Activated T-cell treated with anti-CD3 and anti-CD28 coated beads, Interleukin-2, amount 50 U/mL, for 72 hours (primary cell): ENCODE measurements at regions not wholly inside any gene's neighbourhood (a gene's known extent, or its start where the extent isn't known, plus 50 kb on each side); places are given as distances from the start of the nearest gene placed in this dataset.
"Not testable (repeated sequence)": the region's sequence is repeated elsewhere in the genome, so short reads cannot be mapped to it uniquely, and the experiment has no call there.

Source experiments
- ATAC-seq, 2 donors: fragments of 150-1000 bp; cut with Tn5 transposase; replicated peaks in 1 of 2; 2 replicates each; pipeline ENCODE4 v1.10.0; 2021; ENCODE audit warnings: moderate library complexity in 2 of 2, mild to moderate bottlenecking in 1 of 2
- DNase-seq, 2 donors: peaks; one replicate each; pipeline ENCODE4 v3.0.0; 2021 to 2022; ENCODE audit warnings: mixed read lengths in 1 of 2
- H3K27ac Mint-ChIP-seq: one replicate; pipeline ENCODE4 v1.8.0; 2022; ENCODE audit warnings: mild to moderate bottlenecking, moderate library complexity, mixed read lengths
- H3K27me3 Mint-ChIP-seq: one replicate; pipeline ENCODE4 v1.8.0; 2022; ENCODE audit warnings: low read depth, mixed read lengths
- H3K36me3 Mint-ChIP-seq, 2 donors: one replicate each; pipeline ENCODE4 v1.8.0; 2022; ENCODE audit warnings: mixed read lengths in 2 of 2, mild to moderate bottlenecking in 1 of 2; ENCODE audit not compliant: insufficient read depth in 2 of 2
- H3K4me1 Mint-ChIP-seq: one replicate; pipeline ENCODE4 v1.8.0; 2022; ENCODE audit warnings: low read depth, mixed read lengths
- H3K4me3 Mint-ChIP-seq, 2 donors: one replicate each; pipeline ENCODE4 v1.8.0; 2022; ENCODE audit warnings: mild to moderate bottlenecking in 2 of 2, mixed read lengths in 2 of 2, moderate library complexity in 2 of 2
- H3K9me3 Mint-ChIP-seq, 2 donors: one replicate each; pipeline ENCODE4 v1.8.0; 2022; ENCODE audit warnings: mixed read lengths in 2 of 2

GRCh38 chr12:63508543-63508942 lies 159.8 kb downstream of the DPY19L2 start:
- no peaks in the 10 kb centered on the region for H3K4me1 Mint-ChIP-seq
- H3K4me3 Mint-ChIP-seq, result no peak overlapping the region
- no peaks in the 10 kb centered on the region for H3K27me3 Mint-ChIP-seq
- ATAC-seq, result no peak
- H3K27ac Mint-ChIP-seq, result no peak overlapping the region
- H3K9me3 Mint-ChIP-seq, result peaks cover 4% of the 10 kb centered on the region in 2 donors
- DNase-seq, result no peak
- H3K36me3 Mint-ChIP-seq, result peaks cover 0 to 3% of the 10 kb centered on the region in 2 donors

DNA sequence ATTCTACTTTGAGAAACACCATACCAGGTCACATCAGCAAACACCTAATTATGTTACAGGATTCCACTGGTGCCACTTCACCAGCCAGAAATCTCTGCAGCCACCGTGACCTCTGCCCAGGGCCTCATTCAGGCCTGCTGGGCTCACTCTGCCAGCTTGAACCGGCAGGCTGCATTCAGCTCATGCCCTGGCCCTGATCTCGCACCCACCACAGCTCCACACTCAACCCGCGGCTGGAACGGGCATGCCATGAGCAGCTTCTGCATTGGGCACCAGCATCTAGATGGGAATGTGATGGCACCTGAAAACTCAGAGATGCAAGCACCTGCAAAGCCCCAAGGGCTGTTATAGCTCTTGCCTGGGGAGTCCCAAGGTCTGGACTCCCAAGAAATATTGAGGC lies 168.7 kb downstream of the DPY19L2 start:
- Mint-ChIP-seq H3K27ac (no peak overlapping the region), H3K9me3 (peaks cover 0 to 4% of the 10 kb centered on the region in 2 donors), H3K27me3 (no peaks in the 10 kb centered on the region), H3K4me3 (no peak overlapping the region), H3K36me3 (no peaks in the 10 kb centered on the region), H3K4me1 (no peaks in the 10 kb centered on the region)
- ATAC-seq (no peak), DNase-seq (no peak)

- H3K27ac Mint-ChIP-seq, result no peak overlapping the region
- H3K4me3 Mint-ChIP-seq, result no peak overlapping the region
- no peak for DNase-seq
- H3K4me1 Mint-ChIP-seq, result no peaks in the 10 kb centered on the region
- H3K9me3 Mint-ChIP-seq, result peaks cover 0 to 4% of the 10 kb centered on the region in 2 donors
- H3K27me3 Mint-ChIP-seq, result no peaks in the 10 kb centered on the region
- ATAC-seq, result no peak
- no peaks in the 10 kb centered on the region for H3K36me3 Mint-ChIP-seq
Observed at GRCh38 chr12:63498239-63498638, 170.1 kb downstream of the DPY19L2 start.

DNA sequence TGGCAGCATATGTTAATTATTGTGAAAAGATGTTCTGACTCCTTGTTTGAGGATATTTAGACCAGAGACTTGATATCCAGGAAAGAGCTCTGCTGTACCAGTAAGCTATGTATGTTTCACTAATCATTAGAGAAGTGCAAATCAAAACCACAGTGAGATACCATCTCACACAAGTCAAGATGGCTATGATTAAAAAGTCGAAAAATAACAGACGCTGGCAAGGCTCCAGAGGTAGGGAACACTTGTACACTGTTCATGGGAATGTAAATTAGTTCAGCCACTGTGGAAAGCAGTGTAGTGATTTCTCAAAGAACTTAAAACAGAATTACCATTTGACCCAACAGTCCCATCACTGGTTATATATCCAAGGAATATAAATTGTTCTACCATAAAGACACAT lies 171.6 kb downstream of the DPY19L2 start:
- no peaks in the 10 kb centered on the region for H3K27me3 Mint-ChIP-seq
- no peak for DNase-seq
- no peaks in the 10 kb centered on the region for H3K36me3 Mint-ChIP-seq
- no peak for ATAC-seq
- H3K4me1 Mint-ChIP-seq, result no peaks in the 10 kb centered on the region
- peaks cover 0 to 6% of the 10 kb centered on the region in 2 donors for H3K9me3 Mint-ChIP-seq
- no peak overlapping the region for H3K4me3 Mint-ChIP-seq
- no peak overlapping the region for H3K27ac Mint-ChIP-seq

DNA sequence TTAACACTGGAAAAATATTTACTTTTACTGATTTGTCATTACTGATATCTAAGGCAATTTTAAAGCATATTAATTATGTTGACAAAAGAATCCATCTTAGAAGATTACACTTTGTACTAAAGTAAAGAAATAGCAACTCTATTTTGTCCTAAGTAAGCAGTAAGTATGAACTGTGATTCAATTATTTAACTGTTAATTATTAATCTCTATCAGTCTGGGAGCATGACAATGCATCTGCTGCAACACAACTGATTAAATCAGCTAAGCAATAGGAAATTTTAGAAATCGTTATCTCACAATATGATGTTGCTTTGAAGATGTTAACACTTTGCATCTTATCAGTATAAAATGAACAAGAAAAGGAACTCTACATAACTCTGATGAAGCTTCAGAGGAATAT lies 172.3 kb downstream of the DPY19L2 start:
- DNase-seq (no peak), ATAC-seq (no peak)
- no peaks in the 10 kb centered on the region for H3K27me3 Mint-ChIP-seq
- H3K4me1 Mint-ChIP-seq, result no peaks in the 10 kb centered on the region
- no peaks in the 10 kb centered on the region for H3K36me3 Mint-ChIP-seq
- H3K9me3 Mint-ChIP-seq, result peaks cover 0 to 10% of the 10 kb centered on the region in 2 donors
- no peak overlapping the region for H3K27ac Mint-ChIP-seq
- no peak overlapping the region for H3K4me3 Mint-ChIP-seq

GRCh38 chr12:63493357-63493756 lies 174.9 kb downstream of the DPY19L2 start:
- H3K9me3 Mint-ChIP-seq, result peaks cover 2 to 11% of the 10 kb centered on the region in 2 donors
- not testable (repeated sequence) for H3K36me3 Mint-ChIP-seq, H3K27me3 Mint-ChIP-seq, DNase-seq, H3K27ac Mint-ChIP-seq, H3K4me1 Mint-ChIP-seq, ATAC-seq, H3K4me3 Mint-ChIP-seq

- Mint-ChIP-seq H3K9me3 (no peaks in the 10 kb centered on the region), H3K27me3 (no peaks in the 10 kb centered on the region), H3K4me3 (no peak overlapping the region), H3K36me3 (no peaks in the 10 kb centered on the region), H3K4me1 (no peaks in the 10 kb centered on the region), H3K27ac (no peak overlapping the region)
- no peak for DNase-seq
- ATAC-seq, result no peak
Observed at GRCh38 chr12:63480186-63480585, 188.1 kb downstream of the DPY19L2 start.

DNA sequence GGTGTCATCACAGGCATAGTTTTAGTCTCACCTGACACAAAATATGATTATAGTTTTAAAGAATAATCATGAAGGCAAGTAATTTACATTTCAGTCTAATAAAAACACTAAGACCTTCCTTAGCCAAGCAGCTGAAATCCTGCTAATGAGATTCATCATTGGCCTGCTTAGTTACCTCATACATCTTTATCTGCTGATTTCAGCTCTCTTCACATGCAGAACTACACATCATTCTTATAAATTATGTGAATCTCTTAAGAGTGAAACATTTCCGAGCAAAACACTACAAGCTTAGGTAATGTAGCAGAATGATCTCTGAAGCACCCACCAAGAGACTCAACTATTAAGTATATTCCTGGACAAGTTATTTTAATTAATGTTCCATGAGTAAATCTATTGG lies 198.1 kb downstream of the DPY19L2 start:
- Mint-ChIP-seq H3K27me3 (no peaks in the 10 kb centered on the region), H3K36me3 (no peaks in the 10 kb centered on the region), H3K4me3 (no peak overlapping the region), H3K27ac (no peak overlapping the region), H3K4me1 (no peaks in the 10 kb centered on the region), H3K9me3 (peaks cover 3 to 9% of the 10 kb centered on the region in 2 donors)
- ATAC-seq (no peak), DNase-seq (no peak)

- H3K4me3 Mint-ChIP-seq, result no peak overlapping the region
- no peaks in the 10 kb centered on the region for H3K36me3 Mint-ChIP-seq
- no peak for DNase-seq
- ATAC-seq, result no peak
- H3K9me3 Mint-ChIP-seq, result peaks cover 3 to 10% of the 10 kb centered on the region in 2 donors
- no peak overlapping the region for H3K27ac Mint-ChIP-seq
- H3K4me1 Mint-ChIP-seq, result no peaks in the 10 kb centered on the region
- H3K27me3 Mint-ChIP-seq, result no peaks in the 10 kb centered on the region
Observed at GRCh38 chr12:63467951-63468350, 200.3 kb downstream of the DPY19L2 start.

- DNase-seq (no peak), ATAC-seq (no peak)
- H3K9me3 Mint-ChIP-seq, result peaks cover 0 to 2% of the 10 kb centered on the region in 2 donors
- no peaks in the 10 kb centered on the region for H3K36me3 Mint-ChIP-seq
- H3K4me3 Mint-ChIP-seq, result no peak overlapping the region
- H3K27me3 Mint-ChIP-seq, result no peaks in the 10 kb centered on the region
- no peaks in the 10 kb centered on the region for H3K4me1 Mint-ChIP-seq
- H3K27ac Mint-ChIP-seq, result no peak overlapping the region
Observed at GRCh38 chr12:63457857-63458256, 210.4 kb downstream of the DPY19L2 start.

- H3K27me3 Mint-ChIP-seq, result no peaks in the 10 kb centered on the region
- H3K4me3 Mint-ChIP-seq, result no peak overlapping the region
- H3K9me3 Mint-ChIP-seq, result peaks cover 0 to 2% of the 10 kb centered on the region in 2 donors
Observed at GRCh38 chr12:63457428-63457827, 210.9 kb downstream of the DPY19L2 start.

DNA sequence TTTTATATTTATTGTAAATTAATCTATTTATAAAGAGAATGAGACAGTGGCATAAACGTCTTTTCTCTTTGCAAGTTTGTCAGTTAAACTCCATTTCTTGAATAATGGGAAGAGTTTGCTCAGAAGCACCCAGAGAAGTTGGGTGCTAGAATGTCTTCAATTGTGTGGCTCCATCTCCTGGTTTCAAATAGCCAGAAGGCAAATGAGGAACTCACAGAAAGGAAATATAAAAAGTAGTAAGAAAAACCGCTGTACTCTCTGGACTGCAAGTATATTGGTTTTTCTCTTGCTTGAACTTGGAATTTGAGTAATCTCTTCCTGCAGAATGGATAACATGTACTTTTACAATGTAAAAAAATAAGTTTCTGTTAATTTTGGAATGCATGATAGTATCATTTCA lies 217.5 kb downstream of the DPY19L2 start:
- Mint-ChIP-seq H3K9me3 (peaks cover 0 to 2% of the 10 kb centered on the region in 2 donors), H3K4me1 (no peaks in the 10 kb centered on the region), H3K36me3 (no peaks in the 10 kb centered on the region), H3K4me3 (no peak overlapping the region), H3K27ac (no peak overlapping the region), H3K27me3 (no peaks in the 10 kb centered on the region)
- DNase-seq (no peak), ATAC-seq (no peak)

More at GRCh38 chr12:63457428-63457827, 210.9 kb downstream of the DPY19L2 start:
- no peaks in the 10 kb centered on the region for H3K4me1 Mint-ChIP-seq
- DNase-seq (no peak), ATAC-seq (no peak)
- H3K27ac Mint-ChIP-seq, result no peak overlapping the region
- H3K36me3 Mint-ChIP-seq, result no peaks in the 10 kb centered on the region

GRCh38 chr12:63450334-63450733 lies 218.0 kb downstream of the DPY19L2 start:
- H3K4me3 Mint-ChIP-seq, result no peak overlapping the region
- H3K9me3 Mint-ChIP-seq, result peaks cover 0 to 2% of the 10 kb centered on the region in 2 donors
- no peaks in the 10 kb centered on the region for H3K36me3 Mint-ChIP-seq
- DNase-seq, result no peak
- no peaks in the 10 kb centered on the region for H3K4me1 Mint-ChIP-seq
- H3K27me3 Mint-ChIP-seq, result no peaks in the 10 kb centered on the region
- H3K27ac Mint-ChIP-seq, result no peak overlapping the region
- no peak for ATAC-seq

GRCh38 chr12:63445224-63445880 lies 222.9 kb downstream of the DPY19L2 start:
- Mint-ChIP-seq H3K4me3 (no peak overlapping the region), H3K36me3 (no peaks in the 10 kb centered on the region), H3K27me3 (no peaks in the 10 kb centered on the region), H3K27ac (no peak overlapping the region), H3K4me1 (no peaks in the 10 kb centered on the region), H3K9me3 (peaks cover 0 to 2% of the 10 kb centered on the region in 2 donors)
- DNase-seq, result no peak
- ATAC-seq, result no peak
